ENCODE measurements at regions not wholly inside any gene's neighbourhood (a gene's known extent, or its start where the extent isn't known, plus 50 kb on each side); places are given as distances from the start of the nearest gene placed in this dataset.

- no peak for DNase-seq (ENCODE audit: low spot score)
Observed at GRCh38 chr1:94707321-94708298, 112.5 kb upstream of the SLC44A3 start.

GRCh38 chr1:94702442-94702815 is 117.7 kb upstream of the SLC44A3 start:
- no peak for DNase-seq (ENCODE audit: low spot score)

- no peak for DNase-seq (ENCODE audit: low spot score)
Observed at GRCh38 chr1:94701796-94702441, 118.2 kb upstream of the SLC44A3 start.

GRCh38 chr1:94698759-94699502 is 121.2 kb upstream of the SLC44A3 start:
- DNase-seq (ENCODE audit: low spot score) = peak; percentile 24

- DNase-seq (ENCODE audit: low spot score) = no peak
Observed at GRCh38 chr1:94698356-94698755, 121.8 kb upstream of the SLC44A3 start.

- DNase-seq (ENCODE audit: low spot score) = no peak
Observed at GRCh38 chr1:94697839-94698238, 122.3 kb upstream of the SLC44A3 start.

- no peak for DNase-seq (ENCODE audit: low spot score)
Observed at GRCh38 chr1:94694226-94694915, 125.8 kb upstream of the SLC44A3 start.

- DNase-seq (ENCODE audit: low spot score) = no peak
Observed at GRCh38 chr1:94693435-94693834, 126.7 kb upstream of the SLC44A3 start.

- no peak for DNase-seq (ENCODE audit: low spot score)
Observed at GRCh38 chr1:94693029-94693428, 127.1 kb upstream of the SLC44A3 start.

GRCh38 chr1:94688646-94689045 is 131.5 kb upstream of the SLC44A3 start:
- DNase-seq (ENCODE audit: low spot score) = no peak

- no peak for DNase-seq (ENCODE audit: low spot score)
Observed at GRCh38 chr1:94686882-94687281, 133.3 kb upstream of the SLC44A3 start.

- DNase-seq (ENCODE audit: low spot score) = no peak
Observed at GRCh38 chr1:94684690-94685250, 135.4 kb upstream of the SLC44A3 start.

GRCh38 chr1:94683886-94684285 is 136.3 kb upstream of the SLC44A3 start:
- DNase-seq (ENCODE audit: low spot score) = no peak

GRCh38 chr1:94680039-94680377 is 138.4 kb upstream of the F3 start:
- DNase-seq (ENCODE audit: low spot score) = no peak

GRCh38 chr1:94679332-94680038 is 137.9 kb upstream of the F3 start:
- no peak for DNase-seq (ENCODE audit: low spot score)

GRCh38 chr1:94678202-94678848 is 136.8 kb upstream of the F3 start:
- DNase-seq (ENCODE audit: low spot score) = no peak

- no peak for DNase-seq (ENCODE audit: low spot score)
Observed at GRCh38 chr1:94677714-94678113, 136.2 kb upstream of the F3 start.

GRCh38 chr1:94677087-94677486 is 135.5 kb upstream of the F3 start:
- no peak for DNase-seq (ENCODE audit: low spot score)

GRCh38 chr1:94676686-94677085 is 135.1 kb upstream of the F3 start:
- no peak for DNase-seq (ENCODE audit: low spot score)

- no peak for DNase-seq (ENCODE audit: low spot score)
Observed at GRCh38 chr1:94675373-94675772, 133.8 kb upstream of the F3 start.

GRCh38 chr1:94674876-94675275 is 133.3 kb upstream of the F3 start:
- no peak for DNase-seq (ENCODE audit: low spot score)

Data from LoVo (cell line).